Jurkat, Clone E6-1 (cell line): ENCODE measurements at regions not wholly inside any gene's neighbourhood (a gene's known extent, or its start where the extent isn't known, plus 50 kb on each side); places are given as distances from the start of the nearest gene placed in this dataset.
A peak's percentile ranks its signal among the peaks of the same experiment; 100 is the strongest.
"Not testable (repeated sequence)": the region's sequence is repeated elsewhere in the genome, so short reads cannot be mapped to it uniquely, and the experiment has no call there.

Experiments used
- DNase-seq: peaks from one replicate; pipeline ENCODE4 v3.0.0-alpha.2; 2011; ENCODE audit warnings: low read depth, low spot score
- H3K4me3 ChIP-seq: 2 replicates; pipeline ENCODE4 v1.5.1; 2011; ENCODE audit warnings: mild to moderate bottlenecking, low read length, control low read depth, moderate library complexity

DNA sequence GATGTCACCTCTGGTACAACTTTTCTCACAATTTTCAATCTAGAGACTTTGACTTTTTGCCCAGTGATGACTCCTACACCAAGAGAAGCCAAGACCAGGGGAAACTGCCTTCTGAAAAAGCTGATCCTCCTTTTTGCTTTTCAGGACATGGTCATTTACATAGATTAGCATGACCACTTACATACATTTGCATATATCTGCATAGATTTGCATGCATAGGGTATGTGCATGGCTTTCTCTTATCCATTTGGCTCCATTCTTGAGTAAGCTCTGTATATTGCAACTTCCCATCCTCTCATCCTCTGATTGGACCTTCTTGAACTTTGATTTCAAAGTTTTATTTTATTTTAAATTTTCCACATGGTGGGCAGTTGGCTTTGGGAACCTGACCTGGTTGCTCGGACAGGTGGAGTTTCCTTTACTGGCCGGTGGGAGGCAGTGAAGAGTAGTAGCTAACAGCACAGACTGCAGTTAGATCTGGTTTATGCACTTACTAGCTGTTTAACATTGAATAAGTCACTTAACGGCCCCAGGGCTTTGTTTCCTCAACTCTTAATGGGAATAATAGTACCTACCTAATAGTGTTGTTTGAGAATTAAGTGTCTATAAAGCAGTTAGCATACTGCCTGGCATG, 92.9 kb downstream of the GPR139 start:
- peak; percentile 3 for DNase-seq
- no peak overlapping the region for H3K4me3 ChIP-seq

DNA sequence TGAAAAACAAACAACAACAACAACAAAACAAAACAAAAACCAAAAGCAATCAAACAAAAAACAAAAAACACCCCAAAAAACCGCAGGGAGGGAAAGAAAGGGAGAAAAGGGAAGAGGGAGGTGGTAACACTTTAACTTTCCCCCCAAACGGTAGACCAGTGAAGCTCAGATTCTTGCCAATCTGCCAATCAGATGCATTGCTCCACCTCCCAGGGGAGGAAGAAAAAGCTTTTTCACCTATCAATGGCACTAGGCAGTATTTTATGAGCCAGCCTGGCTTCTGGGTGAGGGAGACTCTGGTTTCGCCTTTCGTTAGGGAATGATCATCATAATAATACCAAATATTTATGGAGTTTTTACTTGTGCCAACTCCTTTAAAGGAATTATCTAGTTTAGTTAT, 94.1 kb downstream of the GPR139 start:
- DNase-seq, result no peak
- no peak overlapping the region for H3K4me3 ChIP-seq

DNA sequence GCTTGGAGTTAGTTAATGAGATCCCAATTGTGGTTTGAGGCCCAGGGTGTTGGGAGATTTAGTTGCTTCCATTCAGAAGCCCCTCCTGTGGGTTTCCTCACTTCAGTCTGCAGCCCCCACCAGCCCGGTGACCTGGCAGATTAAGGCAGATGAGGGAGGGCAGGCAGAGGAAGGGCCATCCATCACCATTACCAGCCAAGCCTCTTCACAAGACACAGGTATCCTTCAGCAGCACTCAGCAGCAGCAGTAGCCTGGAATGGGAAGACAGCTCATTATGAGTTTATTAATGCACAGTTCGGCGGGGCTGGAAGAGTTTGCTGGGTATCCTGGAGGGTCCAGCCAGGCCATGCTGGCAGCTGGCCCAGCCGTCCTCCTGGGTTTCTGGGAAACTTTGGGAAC, 90.0 kb upstream of the GPRC5B start:
- DNase-seq, result no peak
- H3K4me3 ChIP-seq, result no peak overlapping the region

DNA sequence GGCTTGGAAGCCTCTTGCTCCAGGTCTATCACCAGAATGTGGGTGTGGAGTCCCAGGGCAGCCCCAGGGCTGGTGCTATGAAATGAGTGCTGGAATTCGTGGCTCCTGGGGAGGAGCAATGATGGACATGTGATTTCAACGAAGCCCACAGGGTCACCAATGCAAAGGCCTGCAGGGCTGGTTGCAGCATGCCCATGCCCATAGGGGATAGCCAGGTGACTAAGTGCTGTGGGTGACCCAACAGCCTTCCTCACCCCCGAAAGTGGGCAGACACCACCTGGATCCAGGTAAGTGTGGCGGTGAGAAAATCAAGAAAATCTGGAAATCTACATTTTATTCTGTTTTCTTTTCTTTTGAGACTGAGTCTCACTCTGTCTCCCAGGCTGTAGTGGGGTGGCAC, 87.5 kb upstream of the GPRC5B start:
- no peak overlapping the region for H3K4me3 ChIP-seq

DNA sequence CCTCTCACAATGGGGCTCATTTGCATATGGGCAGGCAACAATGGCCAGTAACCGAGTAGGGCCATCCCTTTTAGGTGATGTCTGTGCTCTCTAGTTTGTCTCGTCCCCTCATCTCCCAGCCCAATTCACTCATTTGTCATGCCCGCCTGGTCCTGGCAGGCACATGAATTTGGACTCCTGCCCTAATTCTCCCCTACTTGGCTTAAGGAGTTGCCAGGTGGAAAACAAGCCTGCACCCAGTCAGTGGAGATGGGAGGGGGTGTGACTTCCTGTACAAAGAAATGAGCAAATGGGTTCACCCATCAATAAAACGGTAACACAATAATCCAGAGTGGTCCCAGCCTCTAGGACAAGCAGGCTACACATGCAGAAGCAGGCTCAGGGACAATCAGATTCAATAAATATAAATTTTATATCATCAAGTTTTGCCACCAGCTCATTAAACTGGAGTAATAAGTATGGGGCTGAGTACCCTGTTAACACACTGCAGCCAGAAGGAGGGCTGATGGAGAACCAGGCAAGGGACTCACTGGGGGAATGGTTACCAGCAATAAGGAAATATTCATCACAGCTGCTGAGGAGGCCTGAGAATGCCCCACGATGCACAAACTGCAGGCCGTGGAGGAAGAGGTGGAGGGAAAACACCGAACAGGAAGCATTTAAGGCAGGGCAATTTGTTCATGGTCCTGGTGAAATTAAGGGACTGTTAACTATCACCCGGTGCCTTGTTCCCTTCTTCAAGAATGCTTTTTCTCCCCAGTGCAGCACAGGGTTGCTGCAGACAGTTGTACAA, 84.4 kb upstream of the GPRC5B start:
- DNase-seq, result no peak
- H3K4me3 ChIP-seq, result no peak overlapping the region

More for the DNA sequence above, 87.5 kb upstream of the GPRC5B start:
- no peak for DNase-seq

DNA sequence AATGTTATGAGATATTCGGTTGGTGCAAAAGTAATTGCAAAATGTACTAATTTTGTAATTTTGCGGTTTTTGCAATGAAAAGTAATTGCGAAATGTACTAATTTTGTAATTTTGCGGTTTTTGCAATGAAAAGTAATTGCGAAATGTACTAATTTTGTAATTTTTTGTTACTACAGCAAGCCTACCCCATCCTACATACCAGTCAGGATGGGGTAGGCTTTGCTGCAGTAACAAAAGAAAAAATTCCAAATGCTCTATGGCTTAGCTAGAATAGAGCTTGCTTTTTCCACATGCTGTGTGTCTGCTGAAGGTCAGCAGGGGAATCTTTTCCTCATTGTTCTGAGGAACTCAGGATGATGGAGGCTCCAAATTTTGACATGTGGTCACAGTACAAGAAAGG, 83.3 kb upstream of the GPRC5B start:
- no peak for DNase-seq

DNA sequence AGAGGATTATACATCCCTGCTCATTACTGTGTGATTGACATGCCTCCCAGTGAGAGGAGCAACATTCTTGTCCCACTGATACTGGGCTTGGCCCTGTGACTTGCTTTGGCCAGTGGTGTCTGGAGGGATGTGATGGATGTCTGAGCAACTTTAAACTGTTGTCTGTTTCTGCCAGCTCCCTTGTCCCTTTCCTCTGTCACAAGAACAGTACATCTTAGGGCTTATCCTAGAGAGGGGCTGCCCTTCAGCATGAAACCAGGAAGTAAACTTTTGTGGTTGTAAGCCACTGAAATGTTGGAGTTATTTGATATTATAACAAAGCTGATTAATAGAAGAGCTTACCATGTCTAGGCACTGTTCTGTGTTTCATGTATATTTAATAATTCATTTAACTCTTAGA, 82.9 kb upstream of the GPRC5B start:
- DNase-seq, result no peak
- H3K4me3 ChIP-seq, result no peak overlapping the region

More for the DNA sequence above, 83.3 kb upstream of the GPRC5B start:
- no peak overlapping the region for H3K4me3 ChIP-seq

DNA sequence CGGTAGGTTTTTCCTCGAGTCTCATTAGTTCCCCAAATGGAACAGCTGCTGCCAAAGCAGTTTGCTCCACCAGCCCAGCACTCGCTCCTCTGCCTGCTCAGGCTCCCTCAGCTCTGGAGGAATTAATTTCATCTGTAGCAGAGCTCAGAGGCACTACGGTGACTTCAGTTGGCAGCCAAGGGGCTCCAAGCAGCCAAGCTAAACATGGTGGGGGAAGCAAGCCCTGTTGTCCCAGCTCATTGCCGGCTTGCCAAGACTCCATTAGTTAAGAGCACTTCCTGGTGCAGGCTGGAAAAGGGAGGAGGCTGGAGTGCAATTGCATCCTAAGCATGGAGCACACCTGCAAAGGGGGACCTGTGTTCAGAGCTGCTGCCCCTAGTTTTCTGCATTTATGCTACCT, 78.7 kb upstream of the GPRC5B start:
- no peak for DNase-seq

DNA sequence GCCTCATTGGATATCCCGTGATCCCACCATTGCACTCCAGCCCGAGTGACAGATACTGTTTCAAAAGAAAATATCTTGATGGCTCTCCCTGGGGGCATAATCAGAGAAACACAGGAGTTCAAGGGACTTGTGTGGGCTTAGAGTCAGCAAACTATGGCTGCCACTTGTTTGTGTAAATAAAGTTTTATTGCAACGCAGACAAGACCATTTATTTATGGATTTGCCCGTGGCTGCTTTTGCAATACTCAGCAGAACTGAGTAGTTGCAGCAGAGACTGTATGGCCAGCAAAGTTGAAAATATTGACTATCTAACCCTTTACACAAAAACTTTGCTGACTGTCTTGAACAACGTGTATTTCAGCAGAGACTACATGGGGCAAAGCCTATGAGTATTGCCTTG, 75.5 kb upstream of the GPRC5B start:
- H3K4me3 ChIP-seq, result no peak overlapping the region
- DNase-seq, result no peak

More for the DNA sequence above, 78.7 kb upstream of the GPRC5B start:
- no peak overlapping the region for H3K4me3 ChIP-seq

DNA sequence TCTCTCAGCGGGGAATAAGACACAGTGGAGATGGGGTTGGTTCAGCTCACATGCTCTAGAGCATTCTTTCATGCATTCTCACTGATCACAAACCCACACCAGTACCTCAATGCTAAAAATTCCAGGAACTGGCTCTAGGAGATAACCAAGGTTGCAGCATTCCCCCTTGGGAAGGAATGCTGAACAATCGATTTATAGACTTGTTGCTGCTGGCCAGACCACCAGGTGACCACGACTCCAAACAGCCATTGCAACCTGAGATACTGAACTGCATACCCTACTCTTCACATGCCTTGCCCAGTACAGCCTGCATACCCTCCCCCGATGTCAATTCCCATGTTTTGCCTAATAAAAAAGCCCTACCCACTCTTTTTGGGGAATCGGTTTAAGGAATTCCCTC, 75.1 kb upstream of the GPRC5B start:
- no peak for DNase-seq
- no peak overlapping the region for H3K4me3 ChIP-seq

DNA sequence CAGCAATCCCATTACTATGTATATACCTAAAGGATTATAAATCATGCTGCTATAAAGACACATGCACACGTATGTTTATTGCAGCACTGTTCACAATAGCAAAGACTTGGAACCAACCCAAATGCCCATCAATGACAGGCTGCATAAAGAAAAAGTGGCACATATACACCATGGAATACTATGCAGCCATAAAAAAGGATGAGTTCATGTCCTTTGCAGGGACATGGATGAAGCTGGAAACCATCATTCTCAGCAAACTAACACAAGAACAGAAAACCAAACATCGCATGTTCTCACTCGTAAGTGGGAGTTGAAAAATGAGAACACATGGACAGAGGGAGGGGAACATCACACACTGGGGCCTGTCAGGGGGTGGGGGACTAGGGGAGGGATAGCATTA, 71.2 kb upstream of the GPRC5B start:
- not testable (repeated sequence) for DNase-seq, H3K4me3 ChIP-seq

DNA sequence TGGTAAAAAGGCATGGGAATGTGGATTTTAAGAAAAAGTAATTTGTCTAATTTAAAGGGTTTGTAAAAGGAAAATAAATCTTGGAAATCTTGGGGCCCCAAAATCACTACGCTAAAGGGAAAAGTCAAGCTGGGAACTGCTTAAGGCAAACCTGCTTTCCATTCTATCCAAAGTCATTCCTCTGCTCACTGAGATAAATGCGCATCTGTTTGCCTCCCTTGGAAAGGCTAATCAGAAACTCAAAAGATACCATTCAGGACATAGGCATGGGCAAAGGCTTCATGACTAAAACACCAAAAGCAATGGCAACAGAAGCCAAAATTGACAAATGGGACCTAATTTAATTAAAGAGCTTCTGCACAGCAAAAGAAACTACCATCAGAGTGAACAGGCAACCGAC, 70.4 kb upstream of the GPRC5B start:
- not testable (repeated sequence) for H3K4me3 ChIP-seq, DNase-seq

DNA sequence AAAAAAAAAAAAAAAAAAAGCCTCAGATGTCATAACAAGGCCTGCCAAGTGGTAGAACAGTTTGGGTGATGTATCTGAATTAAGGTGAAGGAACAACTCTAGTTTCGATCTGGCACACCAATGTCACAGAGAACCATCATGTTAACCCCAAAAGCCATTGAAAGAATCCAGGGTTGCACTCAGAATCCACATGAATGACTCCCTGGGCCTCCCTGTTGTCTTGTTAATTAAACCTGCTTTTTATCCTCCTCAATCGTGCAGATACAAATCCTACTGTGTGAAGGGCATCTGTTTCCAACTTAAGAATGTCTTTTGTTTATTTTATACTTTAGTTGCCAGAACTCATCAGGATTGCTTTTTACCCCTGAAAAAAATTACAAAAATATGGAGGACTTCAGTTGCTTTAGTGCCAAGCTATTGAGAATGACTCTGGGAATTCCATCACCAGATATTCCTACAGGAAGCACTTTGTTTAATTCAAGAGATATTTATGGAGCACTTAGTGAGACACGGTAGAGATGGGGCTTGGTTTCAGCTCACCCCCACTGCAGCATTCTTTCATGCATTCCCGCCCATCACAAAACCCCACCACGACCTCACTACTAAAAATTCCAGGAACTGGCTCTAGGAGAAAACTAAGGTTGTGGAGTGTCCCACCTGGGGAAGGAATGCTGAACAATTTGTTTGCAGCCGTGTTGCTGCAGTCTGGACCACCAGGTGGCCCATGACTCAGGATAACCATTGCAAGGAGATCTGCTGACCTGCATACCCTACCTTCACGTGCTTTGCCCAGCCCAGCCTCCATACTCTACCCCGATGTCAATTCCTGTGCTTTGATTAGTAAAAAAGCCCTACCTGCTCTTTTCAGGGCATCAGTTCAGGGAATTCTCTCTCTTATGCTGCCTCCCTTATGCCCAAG, 63.8 kb upstream of the GPRC5B start:
- DNase-seq, result no peak
- H3K4me3 ChIP-seq, result no peak overlapping the region

DNA sequence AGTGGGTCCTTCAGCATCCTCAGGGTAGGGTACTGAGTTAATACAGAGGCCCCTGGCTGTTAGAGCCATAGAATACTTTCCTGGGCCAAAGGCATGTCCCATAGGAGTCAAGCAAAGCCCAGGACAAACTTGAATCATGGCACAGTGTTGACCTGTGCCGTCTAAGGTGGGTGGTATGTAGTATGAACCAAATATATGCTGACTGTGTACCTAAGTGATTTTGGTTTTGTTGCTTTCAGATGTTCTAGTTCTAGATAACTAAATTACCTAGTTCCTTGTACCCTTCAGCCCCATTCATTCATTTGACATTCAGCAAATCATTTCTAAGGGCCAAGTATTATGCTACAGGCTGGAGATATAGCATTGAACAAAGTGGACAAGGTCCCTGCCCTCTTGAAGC, 61.3 kb upstream of the GPRC5B start:
- DNase-seq, result no peak
- H3K4me3 ChIP-seq, result no peak overlapping the region

DNA sequence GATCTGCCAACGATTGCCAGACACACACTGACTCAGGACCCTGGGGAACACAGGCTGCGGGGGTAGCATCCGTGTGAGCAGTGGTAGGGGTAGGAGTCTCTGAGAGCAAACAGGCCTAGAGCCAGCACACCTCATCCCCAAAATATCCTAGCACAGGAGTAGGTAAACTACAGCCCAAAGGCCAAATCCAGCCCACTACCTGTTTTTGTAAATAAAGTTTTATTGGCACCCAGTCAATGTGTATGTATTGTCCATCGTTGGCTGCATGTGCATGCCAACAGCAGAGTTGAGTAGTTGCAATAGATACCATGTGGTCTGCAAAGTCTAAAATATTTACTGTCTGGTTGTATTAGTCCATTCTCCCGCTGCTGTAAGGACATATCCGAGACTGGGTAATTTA, 55.5 kb upstream of the GPRC5B start:
- no peak for DNase-seq
- H3K4me3 ChIP-seq, result no peak overlapping the region

DNA sequence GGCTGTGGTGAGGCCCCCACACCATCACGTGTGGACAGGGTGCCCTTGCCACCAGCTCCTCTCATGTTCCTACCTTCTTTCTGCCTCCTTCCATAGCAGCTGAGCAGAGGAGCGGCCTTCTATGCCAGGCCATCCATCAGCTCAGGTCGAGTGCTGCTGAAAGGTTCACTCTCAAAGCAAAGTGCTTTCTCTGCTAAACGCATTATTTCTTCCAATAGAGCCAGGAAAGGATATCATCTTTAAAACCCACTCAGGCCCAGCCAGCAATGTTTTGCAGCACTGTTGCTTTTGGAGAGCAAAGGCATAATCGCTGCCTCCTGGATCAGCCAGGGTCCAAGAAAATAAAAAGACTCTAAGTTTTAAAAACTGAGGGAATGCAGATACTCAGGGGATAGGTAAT, 54.9 kb upstream of the GPRC5B start:
- no peak for DNase-seq
- H3K4me3 ChIP-seq, result no peak overlapping the region

DNA sequence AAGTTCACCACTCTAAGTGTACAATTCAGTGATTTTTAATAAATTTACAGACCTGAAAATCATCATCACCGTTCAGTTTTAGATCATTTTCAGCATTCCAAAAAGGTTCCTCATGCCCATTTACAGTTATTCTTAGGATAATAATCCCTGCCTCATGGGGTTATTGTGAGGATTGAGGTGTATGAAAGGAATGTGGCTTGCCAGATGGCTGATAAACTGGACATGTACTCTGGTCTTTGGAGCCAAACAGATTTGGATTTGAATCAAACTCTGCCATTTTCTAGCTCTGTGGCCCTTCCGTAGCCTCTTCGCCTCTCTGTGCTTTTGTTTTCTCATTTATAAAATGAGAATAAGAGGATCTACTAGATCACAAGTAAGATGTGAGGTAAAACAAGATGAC, 53.9 kb upstream of the GPRC5B start:
- DNase-seq, result no peak
- no peak overlapping the region for H3K4me3 ChIP-seq

DNA sequence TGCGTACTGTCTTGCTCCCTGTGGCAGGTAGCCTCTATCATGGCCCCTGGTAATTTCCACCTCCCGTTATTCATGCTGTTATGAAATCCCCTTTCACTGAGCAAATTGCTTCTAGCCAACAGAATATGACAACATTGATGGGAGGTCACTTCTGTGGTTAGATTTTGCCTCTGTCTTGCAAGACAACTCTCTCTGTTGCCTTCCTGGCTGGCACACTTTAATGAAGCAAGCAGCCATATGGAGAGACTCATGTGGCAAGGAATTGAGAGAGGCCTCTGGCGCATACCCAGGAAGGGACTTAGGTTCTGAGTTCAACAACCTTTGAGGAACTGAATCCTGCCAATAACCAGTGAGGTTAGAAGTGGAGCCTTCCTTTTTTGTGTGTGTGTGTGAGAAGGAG, 51.8 kb upstream of the GPRC5B start:
- DNase-seq, result no peak
- H3K4me3 ChIP-seq, result no peak overlapping the region

DNA sequence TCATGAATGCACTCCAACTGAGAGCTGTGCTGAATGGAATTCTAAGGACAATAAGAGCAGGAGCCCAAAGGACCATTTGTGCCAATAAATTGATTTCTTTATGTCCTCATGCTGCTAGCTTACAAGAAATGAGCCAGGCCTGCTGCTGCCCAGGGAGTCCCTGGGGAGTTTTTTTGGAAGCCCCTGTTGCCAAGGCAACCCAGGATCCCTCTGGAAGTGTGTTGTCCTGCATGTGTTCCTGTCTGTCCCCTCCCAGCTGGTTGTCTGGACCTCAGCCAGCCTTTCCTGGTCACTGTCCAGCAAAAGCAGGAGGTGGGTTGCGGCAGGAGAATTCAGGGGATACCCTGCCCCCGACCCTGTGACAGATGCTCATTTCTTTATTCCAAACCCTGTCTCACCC, 51.0 kb upstream of the GPRC5B start:
- no peak for DNase-seq

More for the DNA sequence above, 51.0 kb upstream of the GPRC5B start:
- H3K4me3 ChIP-seq, result no peak overlapping the region
